ENCODE measurements at regions not wholly inside any gene's neighbourhood (a gene's known extent, or its start where the extent isn't known, plus 50 kb on each side); places are given as distances from the start of the nearest gene placed in this dataset.

DNA sequence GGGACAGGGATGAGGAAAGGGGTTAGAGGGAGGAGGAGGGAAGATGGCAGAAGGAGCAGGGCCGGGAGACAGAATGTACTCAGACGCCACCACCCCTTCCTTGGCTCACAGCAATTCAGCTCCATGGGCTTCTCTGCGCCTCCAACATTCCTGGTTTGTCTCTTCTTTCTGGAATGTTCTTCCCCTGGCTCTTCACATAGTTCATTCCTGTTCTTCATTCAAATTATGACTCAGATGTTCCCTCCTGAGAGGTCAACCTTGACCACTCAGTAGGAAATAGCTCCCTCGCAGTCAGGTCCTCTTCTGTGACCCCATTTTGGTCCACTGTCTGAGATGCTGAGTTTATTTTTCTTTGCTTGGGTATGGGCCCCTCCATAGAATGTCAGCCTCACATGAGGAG lies 203.2 kb downstream of the C1orf94 start:
- DNase-seq (ENCODE audit: low read depth), result no peak
- TF ChIP-seq, protein P1, sequence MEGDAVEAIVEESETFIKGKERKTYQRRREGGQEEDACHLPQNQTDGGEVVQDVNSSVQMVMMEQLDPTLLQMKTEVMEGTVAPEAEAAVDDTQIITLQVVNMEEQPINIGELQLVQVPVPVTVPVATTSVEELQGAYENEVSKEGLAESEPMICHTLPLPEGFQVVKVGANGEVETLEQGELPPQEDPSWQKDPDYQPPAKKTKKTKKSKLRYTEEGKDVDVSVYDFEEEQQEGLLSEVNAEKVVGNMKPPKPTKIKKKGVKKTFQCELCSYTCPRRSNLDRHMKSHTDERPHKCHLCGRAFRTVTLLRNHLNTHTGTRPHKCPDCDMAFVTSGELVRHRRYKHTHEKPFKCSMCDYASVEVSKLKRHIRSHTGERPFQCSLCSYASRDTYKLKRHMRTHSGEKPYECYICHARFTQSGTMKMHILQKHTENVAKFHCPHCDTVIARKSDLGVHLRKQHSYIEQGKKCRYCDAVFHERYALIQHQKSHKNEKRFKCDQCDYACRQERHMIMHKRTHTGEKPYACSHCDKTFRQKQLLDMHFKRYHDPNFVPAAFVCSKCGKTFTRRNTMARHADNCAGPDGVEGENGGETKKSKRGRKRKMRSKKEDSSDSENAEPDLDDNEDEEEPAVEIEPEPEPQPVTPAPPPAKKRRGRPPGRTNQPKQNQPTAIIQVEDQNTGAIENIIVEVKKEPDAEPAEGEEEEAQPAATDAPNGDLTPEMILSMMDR (conservative IDR thresholded peaks at IDR 0.05; ENCODE audit: low read depth, low read length), result no peak
- no peak overlapping the region for H3K4me3 ChIP-seq (ENCODE audit: low read depth, low read length)

DNA sequence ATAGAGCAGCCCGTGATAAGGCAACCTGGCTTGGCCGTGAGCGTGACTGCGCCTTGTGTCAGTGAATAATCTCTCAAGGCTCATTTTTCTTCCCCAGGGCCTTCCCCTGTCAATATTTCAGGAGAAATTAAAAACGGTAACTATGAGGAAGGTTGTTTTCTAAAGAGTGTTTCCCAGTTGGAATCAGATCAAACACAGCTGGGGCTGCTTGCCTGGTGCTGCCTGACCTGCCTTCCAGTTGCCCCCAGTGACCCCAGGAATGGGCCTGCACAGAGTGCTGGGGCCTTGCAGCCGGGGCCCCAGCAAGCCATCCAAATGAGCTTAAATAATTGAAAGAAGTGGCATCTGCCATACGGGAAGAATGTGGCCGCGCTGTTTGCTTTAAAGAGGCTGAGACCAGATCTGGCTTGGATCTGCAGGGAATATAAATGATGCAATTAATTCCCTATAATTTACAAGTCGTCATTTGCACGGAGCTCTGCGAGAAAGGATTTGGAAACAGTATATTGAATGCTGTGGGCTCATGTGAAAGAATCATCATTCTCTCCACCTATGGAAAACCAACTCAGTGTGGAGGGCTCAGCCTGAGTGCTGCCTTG lies 203.9 kb downstream of the C1orf94 start:
- TF ChIP-seq, protein P1 (conservative IDR thresholded peaks at IDR 0.05; ENCODE audit: low read depth, low read length), result no peak
- H3K4me3 ChIP-seq (ENCODE audit: low read depth, low read length), result no peak overlapping the region
- no peak for DNase-seq (ENCODE audit: low read depth)

DNA sequence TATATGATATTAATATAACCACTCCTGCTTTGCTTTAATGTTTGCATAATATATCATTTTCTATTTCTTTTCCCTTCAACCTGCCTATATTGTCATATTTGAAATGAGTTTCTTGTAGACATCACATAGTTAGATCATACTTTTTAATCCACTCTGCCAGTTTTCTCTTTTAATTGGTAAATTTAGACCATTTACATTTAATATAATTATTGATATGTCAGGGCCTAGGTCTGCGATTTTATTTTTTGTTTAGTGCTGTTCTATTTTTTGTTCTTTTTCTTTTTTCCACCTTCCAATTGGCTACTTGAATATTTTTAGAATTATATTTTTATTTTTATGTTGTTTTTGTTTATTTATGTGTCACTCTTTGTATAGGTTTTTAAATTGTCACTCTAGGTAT lies 213.3 kb downstream of the C1orf94 start:
- no peak for DNase-seq (ENCODE audit: low read depth)
- TF ChIP-seq, protein P1 (conservative IDR thresholded peaks at IDR 0.05; ENCODE audit: low read depth, low read length), result no peak
- no peak overlapping the region for H3K4me3 ChIP-seq (ENCODE audit: low read depth, low read length)

DNA sequence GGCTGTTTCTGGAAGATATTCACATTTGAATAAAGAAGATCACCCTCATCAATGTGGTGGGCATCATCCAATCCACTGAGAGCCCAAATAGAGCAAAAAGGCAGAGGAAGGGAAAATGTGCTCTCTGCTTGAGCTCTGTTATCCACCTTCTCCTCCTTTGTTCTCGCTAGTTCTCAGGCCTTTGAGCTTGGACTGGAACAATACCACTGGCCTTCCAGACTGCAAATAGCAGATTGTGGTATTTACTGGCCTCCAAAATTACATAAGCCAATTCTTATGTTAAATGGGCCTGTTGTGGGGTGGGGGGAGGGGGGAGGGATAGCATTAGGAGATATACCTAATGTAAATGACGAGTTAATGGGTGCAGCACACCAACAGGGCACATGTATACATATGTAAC lies 219.3 kb downstream of the C1orf94 start:
- H3K4me3 ChIP-seq (ENCODE audit: low read depth, low read length), result no peak overlapping the region
- DNase-seq (ENCODE audit: low read depth), result no peak
- TF ChIP-seq, protein P1 (conservative IDR thresholded peaks at IDR 0.05; ENCODE audit: low read depth, low read length), result no peak

DNA sequence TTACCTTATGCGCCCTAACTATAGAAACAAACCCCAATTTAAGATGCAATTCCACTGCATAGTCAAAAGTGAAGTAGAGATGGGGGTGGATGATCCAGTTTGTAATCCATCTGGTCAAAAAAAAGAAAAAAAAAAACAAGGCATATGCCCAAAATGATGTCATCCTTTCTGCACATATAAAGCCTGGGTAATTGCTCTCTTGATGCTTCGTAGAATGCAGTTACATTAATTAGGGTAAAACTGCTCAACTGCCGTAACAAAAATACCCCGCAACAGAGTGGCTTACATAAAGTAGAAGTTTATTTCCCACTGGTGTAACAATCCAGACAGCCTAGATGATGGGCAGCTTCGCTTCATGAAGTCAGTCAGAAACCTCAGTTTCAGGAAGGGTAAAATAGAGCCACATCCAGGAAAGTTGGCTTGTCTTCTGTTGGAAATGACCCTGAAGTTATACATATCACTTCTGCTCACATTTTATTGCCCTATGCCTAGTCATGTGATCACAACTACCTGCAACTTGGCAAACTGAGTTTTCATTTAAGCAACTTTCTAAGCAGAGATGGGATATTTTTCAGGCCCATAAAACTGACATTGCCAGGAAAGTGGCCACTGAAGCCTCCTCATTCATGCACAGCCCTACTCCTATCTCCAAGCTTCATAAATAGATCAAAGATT lies 221.7 kb downstream of the C1orf94 start:
- H3K4me3 ChIP-seq (ENCODE audit: low read depth, low read length), result no peak overlapping the region
- no peak for DNase-seq (ENCODE audit: low read depth)
- TF ChIP-seq, protein P1 (conservative IDR thresholded peaks at IDR 0.05; ENCODE audit: low read depth, low read length), result no peak

DNA sequence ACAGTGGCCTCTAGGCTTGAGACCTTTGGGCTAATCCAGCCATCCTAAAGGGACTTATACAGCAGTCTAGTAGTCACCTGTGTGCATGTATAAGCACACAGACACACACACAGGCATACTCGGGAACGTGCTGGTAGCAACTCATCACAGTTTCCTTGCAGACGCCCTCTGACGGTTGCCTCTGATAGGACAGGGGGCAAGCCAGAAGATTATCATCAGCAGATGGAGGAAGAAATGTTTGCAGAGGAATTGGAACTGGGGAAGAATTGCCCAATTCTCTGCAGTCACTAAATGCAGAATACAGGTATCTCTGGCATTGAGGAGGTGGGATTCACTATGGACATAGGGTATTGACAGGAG lies 222.2 kb downstream of the C1orf94 start:
- no peak for DNase-seq (ENCODE audit: low read depth)
- TF ChIP-seq, protein P1 (conservative IDR thresholded peaks at IDR 0.05; ENCODE audit: low read depth, low read length), result no peak
- no peak overlapping the region for H3K4me3 ChIP-seq (ENCODE audit: low read depth, low read length)

DNA sequence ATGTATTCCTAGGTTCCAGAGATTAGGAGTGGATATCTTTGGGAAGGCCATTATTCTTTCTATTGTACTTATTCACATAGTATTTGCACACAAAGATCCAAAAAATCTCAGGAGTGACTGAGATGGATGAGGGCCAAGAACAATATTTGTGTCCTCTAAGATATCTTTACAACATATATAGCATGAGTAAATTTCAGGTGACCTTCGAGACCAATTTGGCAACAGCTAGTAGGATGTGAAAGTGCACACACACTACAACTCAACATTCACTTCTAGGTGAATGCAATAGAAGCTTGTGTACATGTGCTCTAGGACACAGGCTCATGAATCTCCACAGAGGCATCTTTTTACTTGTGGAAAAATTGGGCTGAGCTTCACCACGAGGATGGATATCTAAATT lies 224.0 kb downstream of the C1orf94 start:
- no peak overlapping the region for H3K4me3 ChIP-seq (ENCODE audit: low read depth, low read length)
- DNase-seq (ENCODE audit: low read depth), result no peak
- TF ChIP-seq, protein P1 (conservative IDR thresholded peaks at IDR 0.05; ENCODE audit: low read depth, low read length), result no peak
